BJ (cell line): ENCODE measurements at regions not wholly inside any gene's neighbourhood (a gene's known extent, or its start where the extent isn't known, plus 50 kb on each side); places are given as distances from the start of the nearest gene placed in this dataset.

ENCODE experiments used
- CTCF ChIA-PET: fragments of 350-600 bp; formaldehyde crosslinking; extraction: SDS; loops from one replicate; lab custom pipeline; 2021; ENCODE audit warnings: antibody characterized with exemption, inconsistent platforms; lab: Yijun Ruan, JAX
- POLR2A ChIA-PET: fragments of 300-600 bp; sonication (Branson Sonifier 250); formaldehyde crosslinking; extraction: SDS; loops from one replicate; lab custom pipeline; 2021; ENCODE audit warnings: antibody characterized with exemption; lab: Charles Lee
- DNase-seq: peaks from one replicate; pipeline ENCODE4 v3.0.0-alpha.2; 2011; ENCODE audit warnings: low read depth
- H3K27me3 ChIP-seq: 2 replicates; pipeline ENCODE4 v1.6.0; 2011; ENCODE audit warnings: low read length; ENCODE audit not compliant: control insufficient read depth, insufficient read depth
- H3K36me3 ChIP-seq: 2 replicates; pipeline ENCODE4 v1.5.1; 2011; ENCODE audit warnings: low read length; ENCODE audit not compliant: control insufficient read depth, insufficient read depth
- H3K4me3 ChIP-seq: 2 replicates; pipeline ENCODE4 v1.5.1; 2011; ENCODE audit warnings: low read depth, mild to moderate bottlenecking, control low read depth, low read length
- CTCF ChIP-seq: IDR thresholded peaks from 2 replicates; pipeline ENCODE4 v1.5.1; 2011; ENCODE audit warnings: low read depth, mild to moderate bottlenecking, control low read depth, inconsistent platforms, low read length, moderate library complexity; ENCODE audit not compliant: insufficient read depth

DNA sequence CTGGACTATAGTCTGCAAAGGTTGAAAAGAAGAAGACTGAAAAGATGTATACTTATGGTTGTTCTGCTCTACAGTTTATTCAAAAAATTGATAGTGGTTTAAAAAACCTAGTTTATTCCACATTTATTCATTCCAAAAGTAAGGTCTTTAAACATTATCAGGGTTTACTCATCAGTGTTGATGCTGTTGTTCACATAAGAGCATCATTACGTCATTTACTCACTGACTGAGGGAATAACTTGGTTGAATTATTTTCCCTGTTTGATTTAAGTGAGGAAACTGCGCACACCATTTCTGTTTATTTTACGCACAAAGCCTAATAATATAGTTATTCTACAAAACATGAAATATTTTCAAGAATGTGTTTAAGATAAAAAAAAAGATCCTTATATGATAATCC lies 303.1 kb upstream of the PRKD1 start:
- DNase-seq, result no peak
- Histone ChIP-seq H3K36me3 (no peaks in the 10 kb centered on the region), H3K4me3 (no peak overlapping the region), H3K27me3 (no peaks in the 10 kb centered on the region)
- POLR2A ChIA-PET, result no interaction called here
- CTCF ChIA-PET, result interaction anchor here (3.0 kb wide), 1 partner anchor 17 kb away, joined by 16 read pairs; no protein-coding TSS in a partner anchor
- TF ChIP-seq CTCF, result no peak

GRCh38 chr14:30234966-30235365 lies 307.3 kb upstream of the PRKD1 start:
- no peaks in the 10 kb centered on the region for H3K36me3 ChIP-seq
- H3K4me3 ChIP-seq, result no peak overlapping the region
- H3K27me3 ChIP-seq, result no peaks in the 10 kb centered on the region
- no peak for DNase-seq
- POLR2A ChIA-PET, result interaction anchor here (1.2 kb wide), 1 partner anchor 12 kb away, joined by 4 read pairs; no protein-coding TSS in a partner anchor
- no peak for TF ChIP-seq CTCF
- CTCF ChIA-PET, result interaction anchor here (0.6 to 1.4 kb wide), 3 partner anchors 8 to 151 kb away, joined by 3 to 4 read pairs (median 4); no protein-coding TSS in a partner anchor

GRCh38 chr14:30235485-30235884 lies 307.8 kb upstream of the PRKD1 start:
- Histone ChIP-seq H3K4me3 (no peak overlapping the region), H3K36me3 (no peaks in the 10 kb centered on the region), H3K27me3 (no peaks in the 10 kb centered on the region)
- POLR2A ChIA-PET, result interaction anchor here (1.2 kb wide), 1 partner anchor 12 kb away, joined by 4 read pairs; no protein-coding TSS in a partner anchor
- CTCF ChIA-PET, result interaction anchor here (0.6 to 1.4 kb wide), 3 partner anchors 8 to 152 kb away, joined by 3 to 4 read pairs (median 4); no protein-coding TSS in a partner anchor
- no peak for TF ChIP-seq CTCF
- DNase-seq, result no peak

- DNase-seq, result no peak
- TF ChIP-seq CTCF, result no peak
- no peaks in the 10 kb centered on the region for H3K27me3 ChIP-seq
- ChIA-PET POLR2A (no interaction called here), CTCF (interaction anchor here (1.1 to 1.5 kb wide), 2 partner anchors 19 to 24 kb away, joined by 3 read pairs; no protein-coding TSS in a partner anchor)
- H3K36me3 ChIP-seq, result no peaks in the 10 kb centered on the region
- H3K4me3 ChIP-seq, result no peak overlapping the region
These were observed 311.3 kb upstream of the PRKD1 start for GRCh38 chr14:30238936-30239335.

- Histone ChIP-seq H3K36me3 (no peaks in the 10 kb centered on the region), H3K27me3 (no peaks in the 10 kb centered on the region), H3K4me3 (no peak overlapping the region)
- POLR2A ChIA-PET, result no interaction called here
- DNase-seq, result no peak
- no peak for TF ChIP-seq CTCF
- CTCF ChIA-PET, result interaction anchor here (0.5 to 1.1 kb wide), 4 partner anchors 13 to 414 kb away, joined by 3 read pairs; no protein-coding TSS in a partner anchor
These were observed 312.4 kb upstream of the PRKD1 start for GRCh38 chr14:30240018-30240417.
